CD4-positive, alpha-beta T cell treated with Interferon gamma for 1 hour (primary cell): ENCODE measurements at regions not wholly inside any gene's neighbourhood (a gene's known extent, or its start where the extent isn't known, plus 50 kb on each side); places are given as distances from the start of the nearest gene placed in this dataset.

Experiments
- DNase-seq: peaks from one replicate; pipeline ENCODE4 v3.0.0-alpha.2; 2020

DNA sequence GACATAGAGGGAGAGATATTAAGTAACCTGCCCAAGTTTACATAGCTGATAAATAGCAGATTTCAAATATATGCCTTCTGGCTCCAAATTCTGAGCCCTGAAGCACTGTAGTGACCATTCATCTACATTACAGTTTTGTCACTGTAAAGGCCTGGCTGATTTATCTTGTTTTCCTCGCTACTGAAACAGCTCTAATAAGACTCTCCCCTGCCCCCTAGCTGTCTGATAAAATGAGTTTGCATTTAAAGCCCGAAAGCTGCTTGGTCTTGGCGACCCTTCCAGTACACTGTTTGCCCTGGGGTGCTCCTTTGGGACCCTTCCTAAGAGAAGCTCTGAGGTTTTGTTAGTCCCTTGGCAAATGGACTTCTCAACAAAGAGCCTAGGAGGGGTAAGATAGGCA lies 59.7 kb upstream of the RAB11FIP2 start:
- no peak for DNase-seq

DNA sequence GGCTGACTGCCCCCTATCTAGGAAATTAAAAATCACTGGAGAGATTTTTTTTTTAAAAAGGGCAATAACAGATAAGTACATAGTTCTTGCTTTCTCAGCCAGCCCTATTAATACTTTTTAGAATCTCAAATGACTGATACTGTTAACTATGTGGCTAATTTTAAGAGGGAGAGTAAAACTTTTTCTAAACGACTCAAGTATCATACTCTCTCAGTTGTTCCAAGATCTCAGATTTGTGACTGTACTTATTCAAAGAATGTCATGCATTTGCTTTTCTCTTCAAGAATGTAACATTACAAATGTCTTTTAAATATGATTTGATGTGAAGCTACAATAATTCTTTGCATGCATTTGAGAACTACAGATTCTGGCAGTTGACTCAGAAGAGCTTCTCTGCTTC lies 55.4 kb upstream of the RAB11FIP2 start:
- no peak for DNase-seq

DNA sequence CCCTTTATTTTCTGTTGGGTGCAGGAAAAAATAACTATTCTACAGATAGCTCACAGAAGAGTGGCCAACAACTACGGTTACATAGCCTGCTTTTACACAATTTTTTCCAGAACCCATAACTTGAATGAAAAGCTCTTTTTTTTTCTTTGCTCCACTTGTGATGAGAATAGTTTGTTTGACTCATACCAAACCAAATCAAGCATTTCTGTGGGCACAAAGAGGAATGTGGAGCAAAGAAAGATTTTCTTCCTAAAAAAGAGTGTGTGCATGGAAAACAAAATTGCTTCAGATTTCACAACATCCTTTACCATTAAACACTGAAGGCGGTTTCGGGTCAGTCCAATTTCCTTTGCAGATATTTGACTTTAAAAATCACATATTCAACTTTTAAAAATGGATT lies 54.8 kb upstream of the RAB11FIP2 start:
- DNase-seq = no peak
